ENCODE measurements at regions not wholly inside any gene's neighbourhood (a gene's known extent, or its start where the extent isn't known, plus 50 kb on each side); places are given as distances from the start of the nearest gene placed in this dataset.

- H3K27ac Mint-ChIP-seq, result peak overlapping the region; percentile 55; the same call in 1 of the 2 replicates
- DNase-seq, result no peak
- H3K4me3 Mint-ChIP-seq, result no peak overlapping the region
- H3K4me1 Mint-ChIP-seq (ENCODE audit: low read depth), result peaks cover 57% of the 10 kb centered on the region
- peaks cover 32% of the 10 kb centered on the region for H3K36me3 Mint-ChIP-seq (ENCODE audit: low read depth)
- no peaks in the 10 kb centered on the region for H3K9me3 Mint-ChIP-seq
- H3K27me3 Mint-ChIP-seq (ENCODE audit: insufficient read depth), result peaks cover 2% of the 10 kb centered on the region; the same call in 1 of the 2 replicates
- TF ChIP-seq CTCF (IDR thresholded peaks at IDR 0.05), result no peak
Measured at GRCh38 chr3:141431411-141432378, 55.1 kb upstream of the RASA2 start.

- TF ChIP-seq CTCF (IDR thresholded peaks at IDR 0.05), result no peak
- peaks cover 51% of the 10 kb centered on the region for H3K4me1 Mint-ChIP-seq (ENCODE audit: low read depth)
- H3K9me3 Mint-ChIP-seq, result no peaks in the 10 kb centered on the region
- no peak for DNase-seq
- H3K27ac Mint-ChIP-seq, result no peak overlapping the region
- no peaks in the 10 kb centered on the region; the same call in 1 of the 2 replicates for H3K27me3 Mint-ChIP-seq (ENCODE audit: insufficient read depth)
- H3K4me3 Mint-ChIP-seq, result no peak overlapping the region
- peaks cover 37% of the 10 kb centered on the region for H3K36me3 Mint-ChIP-seq (ENCODE audit: low read depth)
Measured at GRCh38 chr3:141432904-141433303, 53.9 kb upstream of the RASA2 start.

GRCh38 chr3:141434255-141434654 is 52.6 kb upstream of the RASA2 start:
- no peaks in the 10 kb centered on the region for H3K9me3 Mint-ChIP-seq
- DNase-seq, result no peak
- H3K4me1 Mint-ChIP-seq (ENCODE audit: low read depth), result peaks cover 49% of the 10 kb centered on the region
- no peaks in the 10 kb centered on the region; the same call in 1 of the 2 replicates for H3K27me3 Mint-ChIP-seq (ENCODE audit: insufficient read depth)
- no peak for TF ChIP-seq CTCF (IDR thresholded peaks at IDR 0.05)
- H3K4me3 Mint-ChIP-seq, result no peak overlapping the region
- H3K36me3 Mint-ChIP-seq (ENCODE audit: low read depth), result peaks cover 39% of the 10 kb centered on the region
- H3K27ac Mint-ChIP-seq, result 0 out of 2 replicates have a peak overlapping the region, but pooled peaks have one; percentile 7

- peaks cover 58% of the 10 kb centered on the region for H3K4me1 Mint-ChIP-seq (ENCODE audit: low read depth)
Measured at GRCh38 chr3:141436180-141436579, 50.6 kb upstream of the RASA2 start.

More at GRCh38 chr3:141436180-141436579, 50.6 kb upstream of the RASA2 start:
- Mint-ChIP-seq H3K36me3 (ENCODE audit: low read depth) (peaks cover 38% of the 10 kb centered on the region), H3K9me3 (no peaks in the 10 kb centered on the region), H3K27me3 (ENCODE audit: insufficient read depth) (no peaks in the 10 kb centered on the region; the same call in 1 of the 2 replicates), H3K4me3 (no peak overlapping the region), H3K27ac (0 out of 2 replicates have a peak overlapping the region, but pooled peaks have one; percentile 36)
- DNase-seq, result no peak
- TF ChIP-seq CTCF (IDR thresholded peaks at IDR 0.05), result no peak
